ENCODE measurements at regions not wholly inside any gene's neighbourhood (a gene's known extent, or its start where the extent isn't known, plus 50 kb on each side); places are given as distances from the start of the nearest gene placed in this dataset.

DNA sequence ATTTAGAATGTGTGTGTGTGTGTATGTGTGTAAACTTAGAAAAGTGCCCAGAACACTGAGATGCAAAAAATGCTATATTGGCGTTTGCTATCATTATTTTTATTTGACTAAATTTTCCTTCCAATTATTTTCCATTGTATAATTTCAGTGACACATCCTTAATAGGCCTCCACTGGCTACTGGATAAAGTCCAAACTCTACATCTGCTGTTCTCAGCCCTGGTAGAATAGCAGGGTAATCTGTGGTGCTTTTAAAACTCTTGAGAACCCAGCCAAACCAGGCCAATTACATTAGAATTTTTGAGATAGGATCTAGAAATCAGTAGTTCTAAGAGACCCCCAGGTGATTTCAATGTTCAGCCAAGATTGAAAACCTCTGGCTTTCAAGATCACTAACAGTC lies 66.4 kb downstream of the ZNF503 start:
- intact Hi-C loops (cut with micrococcal nuclease), result no loop called here
- Mint-ChIP-seq H3K9me3 (no peaks in the 10 kb centered on the region), H3K27ac (no peak overlapping the region), H3K4me1 (ENCODE audit: low read depth) (no peaks in the 10 kb centered on the region), H3K27me3 (peaks cover 7% of the 10 kb centered on the region), H3K4me3 (no peak overlapping the region), H3K36me3 (ENCODE audit: low read depth) (no peaks in the 10 kb centered on the region)
- no peak for DNase-seq
- TF ChIP-seq, protein P1, sequence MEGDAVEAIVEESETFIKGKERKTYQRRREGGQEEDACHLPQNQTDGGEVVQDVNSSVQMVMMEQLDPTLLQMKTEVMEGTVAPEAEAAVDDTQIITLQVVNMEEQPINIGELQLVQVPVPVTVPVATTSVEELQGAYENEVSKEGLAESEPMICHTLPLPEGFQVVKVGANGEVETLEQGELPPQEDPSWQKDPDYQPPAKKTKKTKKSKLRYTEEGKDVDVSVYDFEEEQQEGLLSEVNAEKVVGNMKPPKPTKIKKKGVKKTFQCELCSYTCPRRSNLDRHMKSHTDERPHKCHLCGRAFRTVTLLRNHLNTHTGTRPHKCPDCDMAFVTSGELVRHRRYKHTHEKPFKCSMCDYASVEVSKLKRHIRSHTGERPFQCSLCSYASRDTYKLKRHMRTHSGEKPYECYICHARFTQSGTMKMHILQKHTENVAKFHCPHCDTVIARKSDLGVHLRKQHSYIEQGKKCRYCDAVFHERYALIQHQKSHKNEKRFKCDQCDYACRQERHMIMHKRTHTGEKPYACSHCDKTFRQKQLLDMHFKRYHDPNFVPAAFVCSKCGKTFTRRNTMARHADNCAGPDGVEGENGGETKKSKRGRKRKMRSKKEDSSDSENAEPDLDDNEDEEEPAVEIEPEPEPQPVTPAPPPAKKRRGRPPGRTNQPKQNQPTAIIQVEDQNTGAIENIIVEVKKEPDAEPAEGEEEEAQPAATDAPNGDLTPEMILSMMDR (IDR thresholded peaks at IDR 0.05), result no peak
- ATAC-seq, result no peak
- CTCF ChIA-PET, result no interaction called here
- POLR2A ChIA-PET, result no interaction called here

GRCh38 chr10:75334720-75335119 lies 66.8 kb downstream of the ZNF503 start:
- intact Hi-C loops (cut with micrococcal nuclease), result no loop called here
- H3K4me3 Mint-ChIP-seq, result no peak overlapping the region
- no peak overlapping the region for H3K27ac Mint-ChIP-seq
- H3K27me3 Mint-ChIP-seq, result peaks cover 12% of the 10 kb centered on the region
- DNase-seq (no peak), ATAC-seq (no peak)
- no peaks in the 10 kb centered on the region for H3K36me3 Mint-ChIP-seq (ENCODE audit: low read depth)
- no peaks in the 10 kb centered on the region for H3K9me3 Mint-ChIP-seq
- POLR2A ChIA-PET, result no interaction called here
- no peaks in the 10 kb centered on the region for H3K4me1 Mint-ChIP-seq (ENCODE audit: low read depth)
- CTCF ChIA-PET, result no interaction called here
- TF ChIP-seq, protein P1 (IDR thresholded peaks at IDR 0.05), result no peak

- POLR2A ChIA-PET, result no interaction called here
- H3K27me3 Mint-ChIP-seq, result peaks cover 12% of the 10 kb centered on the region
- H3K9me3 Mint-ChIP-seq, result no peaks in the 10 kb centered on the region
- intact Hi-C loops (cut with micrococcal nuclease), result no loop called here
- DNase-seq (no peak), ATAC-seq (no peak)
- no peaks in the 10 kb centered on the region for H3K36me3 Mint-ChIP-seq (ENCODE audit: low read depth)
- TF ChIP-seq, protein P1 (IDR thresholded peaks at IDR 0.05), result no peak
- no peaks in the 10 kb centered on the region for H3K4me1 Mint-ChIP-seq (ENCODE audit: low read depth)
- no peak overlapping the region for H3K4me3 Mint-ChIP-seq
- no peak overlapping the region for H3K27ac Mint-ChIP-seq
- CTCF ChIA-PET, result no interaction called here
Observed at GRCh38 chr10:75332081-75332480, 69.5 kb downstream of the ZNF503 start.

GRCh38 chr10:75331081-75331480 lies 70.5 kb downstream of the ZNF503 start:
- no peak for ATAC-seq
- intact Hi-C loops (cut with micrococcal nuclease), result no loop called here
- H3K27me3 Mint-ChIP-seq, result peaks cover 12% of the 10 kb centered on the region
- ChIA-PET CTCF (no interaction called here), POLR2A (no interaction called here)
- H3K4me3 Mint-ChIP-seq, result no peak overlapping the region
- no peaks in the 10 kb centered on the region for H3K4me1 Mint-ChIP-seq (ENCODE audit: low read depth)
- TF ChIP-seq, protein P1 (IDR thresholded peaks at IDR 0.05), result no peak
- no peak for DNase-seq
- no peaks in the 10 kb centered on the region for H3K9me3 Mint-ChIP-seq
- no peak overlapping the region for H3K27ac Mint-ChIP-seq
- H3K36me3 Mint-ChIP-seq (ENCODE audit: low read depth), result no peaks in the 10 kb centered on the region

DNA sequence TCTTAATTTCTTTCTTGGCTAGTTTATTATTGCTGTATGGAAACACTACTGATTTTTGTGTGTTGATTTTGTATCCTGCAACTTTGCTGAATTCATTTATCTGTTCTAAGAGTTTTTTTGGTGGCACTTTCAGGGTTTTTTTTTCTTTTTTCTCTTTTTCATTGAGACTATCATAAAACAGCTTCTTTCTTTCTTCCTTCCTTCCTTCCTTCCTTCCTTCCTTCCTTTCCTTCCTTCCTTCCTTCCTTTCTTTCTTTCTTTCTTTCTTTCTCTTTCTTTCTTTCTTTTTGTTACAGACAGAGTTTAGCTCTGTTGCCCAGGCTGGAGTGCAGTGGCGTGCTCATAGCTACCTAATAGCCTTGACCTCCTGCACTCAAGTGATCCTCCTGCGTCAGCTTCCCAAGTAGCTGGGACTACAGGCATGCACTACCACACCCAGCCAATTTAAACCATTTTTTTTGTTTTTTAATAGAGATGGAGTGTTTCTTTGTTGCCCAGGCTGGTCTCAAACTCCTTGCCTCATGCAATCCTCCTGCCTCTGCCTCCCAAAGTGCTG lies 72.3 kb downstream of the ZNF503 start:
- Mint-ChIP-seq H3K9me3 (no peaks in the 10 kb centered on the region), H3K4me1 (ENCODE audit: low read depth) (no peaks in the 10 kb centered on the region), H3K27me3 (peaks cover 11% of the 10 kb centered on the region), H3K4me3 (no peak overlapping the region), H3K27ac (no peak overlapping the region), H3K36me3 (ENCODE audit: low read depth) (no peaks in the 10 kb centered on the region)
- ChIA-PET CTCF (no interaction called here), POLR2A (interaction anchor here (0.6 kb wide), 1 partner anchor 1760 kb away, joined by 3 read pairs; no protein-coding TSS in a partner anchor)
- TF ChIP-seq, protein P1 (IDR thresholded peaks at IDR 0.05), result no peak
- ATAC-seq (no peak), DNase-seq (no peak)
- intact Hi-C loops (cut with micrococcal nuclease), result no loop called here

Measured in activated CD8-positive, alpha-beta T cell treated with anti-CD3 and anti-CD28 coated beads for 36 hours (primary cell).